LHCN-M2 (cell line): ENCODE measurements at regions not wholly inside any gene's neighbourhood (a gene's known extent, or its start where the extent isn't known, plus 50 kb on each side); places are given as distances from the start of the nearest gene placed in this dataset.
"Not testable (repeated sequence)": the region's sequence is repeated elsewhere in the genome, so short reads cannot be mapped to it uniquely, and the experiment has no call there.

ENCODE experiments used
- DNase-seq: peaks from one replicate; pipeline ENCODE4 v3.0.0-alpha.2; 2012; ENCODE audit warnings: low read depth

GRCh38 chr1:196160066-196160795 lies 448.0 kb downstream of the KCNT2 start:
- peak; percentile 92 for DNase-seq

- DNase-seq: no peak
These were observed 452.7 kb downstream of the KCNT2 start for GRCh38 chr1:196155586-196155985.

- no peak for DNase-seq
These were observed 455.3 kb downstream of the KCNT2 start for GRCh38 chr1:196152975-196153374.

- DNase-seq: peak; percentile 22
These were observed 456.2 kb downstream of the KCNT2 start for GRCh38 chr1:196152086-196152485.

- DNase-seq: peak; percentile 48
These were observed 459.8 kb downstream of the KCNT2 start for GRCh38 chr1:196148367-196148970.

GRCh38 chr1:196147530-196147929 lies 460.7 kb downstream of the KCNT2 start:
- DNase-seq: no peak

- DNase-seq: not testable (repeated sequence)
These were observed 463.1 kb downstream of the KCNT2 start for GRCh38 chr1:196145151-196145550.

- DNase-seq: no peak
These were observed 463.7 kb downstream of the KCNT2 start for GRCh38 chr1:196144588-196144987.

- DNase-seq: no peak
These were observed 464.5 kb downstream of the KCNT2 start for GRCh38 chr1:196143602-196144342.

- DNase-seq: no peak
These were observed 466.1 kb downstream of the KCNT2 start for GRCh38 chr1:196142111-196142640.

- no peak for DNase-seq
These were observed 471.8 kb downstream of the KCNT2 start for GRCh38 chr1:196136396-196136795.

GRCh38 chr1:196131691-196132090 lies 476.5 kb downstream of the KCNT2 start:
- no peak for DNase-seq

- DNase-seq: no peak
These were observed 479.4 kb downstream of the KCNT2 start for GRCh38 chr1:196128835-196129234.

GRCh38 chr1:196121181-196121580 lies 487.1 kb downstream of the KCNT2 start:
- DNase-seq: no peak

GRCh38 chr1:196115646-196116045 lies 492.6 kb downstream of the KCNT2 start:
- peak; percentile 80 for DNase-seq

- DNase-seq: peak; percentile 37
These were observed 494.0 kb downstream of the KCNT2 start for GRCh38 chr1:196114193-196114592.

GRCh38 chr1:196108990-196109389 lies 499.2 kb downstream of the KCNT2 start:
- DNase-seq: not testable (repeated sequence)

GRCh38 chr1:196105901-196106300 lies 502.3 kb downstream of the KCNT2 start:
- DNase-seq: peak; percentile 11

GRCh38 chr1:196102826-196103225 lies 505.4 kb downstream of the KCNT2 start:
- DNase-seq: no peak

- DNase-seq: no peak
These were observed 510.2 kb downstream of the KCNT2 start for GRCh38 chr1:196098000-196098399.

GRCh38 chr1:196094821-196095220 lies 513.4 kb downstream of the KCNT2 start:
- no peak for DNase-seq

- no peak for DNase-seq
These were observed 516.7 kb downstream of the KCNT2 start for GRCh38 chr1:196091397-196092135.
